Mucosa of stomach (tissue), 1 donor: ENCODE measurements at regions not wholly inside any gene's neighbourhood (a gene's known extent, or its start where the extent isn't known, plus 50 kb on each side); places are given as distances from the start of the nearest gene placed in this dataset.

Experiments
- H3K27me3 ChIP-seq: one replicate; pipeline ENCODE4 v1.7.0; 2013; ENCODE audit warnings: mild to moderate bottlenecking, low read length; ENCODE audit not compliant: control insufficient read depth, insufficient read depth
- H3K36me3 ChIP-seq: one replicate; pipeline ENCODE4 v1.7.0; 2013; ENCODE audit warnings: low read length; ENCODE audit not compliant: control insufficient read depth, insufficient read depth
- H3K4me1 ChIP-seq: one replicate; pipeline ENCODE4 v1.7.0; 2013; ENCODE audit warnings: mild to moderate bottlenecking, low read length; ENCODE audit not compliant: control insufficient read depth, insufficient read depth
- H3K4me3 ChIP-seq: one replicate; pipeline ENCODE4 v1.7.0; 2013; ENCODE audit warnings: low read length
- H3K9ac ChIP-seq: one replicate; pipeline ENCODE4 v1.7.0; 2013; ENCODE audit warnings: mild to moderate bottlenecking, low read length, moderate library complexity
- H3K9me3 ChIP-seq: one replicate; pipeline ENCODE4 v1.7.0; 2013; ENCODE audit warnings: mild to moderate bottlenecking, low read length, moderate library complexity; ENCODE audit not compliant: control insufficient read depth
- donor health status: Pancreatic carcinoma.

- Histone ChIP-seq H3K9me3 (no peaks in the 10 kb centered on the region), H3K27me3 (no peaks in the 10 kb centered on the region), H3K4me1 (no peaks in the 10 kb centered on the region)
Observed at GRCh38 chr1:199297174-199297573, 658.3 kb downstream of the PTPRC start.

GRCh38 chr1:199297887-199298286, 659.0 kb downstream of the PTPRC start:
- no peaks in the 10 kb centered on the region for H3K9me3 ChIP-seq

More at GRCh38 chr1:199297174-199297573, 658.3 kb downstream of the PTPRC start:
- H3K36me3 ChIP-seq: no peaks in the 10 kb centered on the region
- no peak overlapping the region for H3K9ac ChIP-seq
- no peak overlapping the region for H3K4me3 ChIP-seq

DNA sequence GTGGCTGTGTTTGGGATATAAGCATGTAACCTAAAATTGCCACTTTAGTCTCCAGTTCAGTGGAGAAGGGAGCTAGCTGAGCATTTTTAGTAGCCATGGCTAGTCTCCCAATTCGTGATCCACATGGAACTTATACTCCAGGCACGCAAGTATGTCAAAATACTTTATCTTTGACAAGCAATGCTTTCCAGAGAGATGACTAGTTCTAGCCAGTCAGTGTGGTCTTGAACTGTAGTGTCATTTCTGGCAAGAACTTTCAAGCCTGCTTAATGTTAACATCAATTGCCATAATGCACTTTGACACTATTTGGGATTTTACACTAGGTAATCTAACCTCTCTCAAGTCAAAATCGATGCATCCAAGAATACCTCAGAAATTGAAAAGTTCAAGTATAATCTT, 660.0 kb downstream of the PTPRC start:
- Histone ChIP-seq H3K4me3 (no peak overlapping the region), H3K36me3 (no peaks in the 10 kb centered on the region), H3K9ac (no peak overlapping the region), H3K27me3 (no peaks in the 10 kb centered on the region), H3K4me1 (no peaks in the 10 kb centered on the region), H3K9me3 (no peaks in the 10 kb centered on the region)

More at GRCh38 chr1:199297887-199298286, 659.0 kb downstream of the PTPRC start:
- Histone ChIP-seq H3K36me3 (no peaks in the 10 kb centered on the region), H3K4me1 (no peaks in the 10 kb centered on the region), H3K27me3 (no peaks in the 10 kb centered on the region), H3K4me3 (no peak overlapping the region), H3K9ac (no peak overlapping the region)

DNA sequence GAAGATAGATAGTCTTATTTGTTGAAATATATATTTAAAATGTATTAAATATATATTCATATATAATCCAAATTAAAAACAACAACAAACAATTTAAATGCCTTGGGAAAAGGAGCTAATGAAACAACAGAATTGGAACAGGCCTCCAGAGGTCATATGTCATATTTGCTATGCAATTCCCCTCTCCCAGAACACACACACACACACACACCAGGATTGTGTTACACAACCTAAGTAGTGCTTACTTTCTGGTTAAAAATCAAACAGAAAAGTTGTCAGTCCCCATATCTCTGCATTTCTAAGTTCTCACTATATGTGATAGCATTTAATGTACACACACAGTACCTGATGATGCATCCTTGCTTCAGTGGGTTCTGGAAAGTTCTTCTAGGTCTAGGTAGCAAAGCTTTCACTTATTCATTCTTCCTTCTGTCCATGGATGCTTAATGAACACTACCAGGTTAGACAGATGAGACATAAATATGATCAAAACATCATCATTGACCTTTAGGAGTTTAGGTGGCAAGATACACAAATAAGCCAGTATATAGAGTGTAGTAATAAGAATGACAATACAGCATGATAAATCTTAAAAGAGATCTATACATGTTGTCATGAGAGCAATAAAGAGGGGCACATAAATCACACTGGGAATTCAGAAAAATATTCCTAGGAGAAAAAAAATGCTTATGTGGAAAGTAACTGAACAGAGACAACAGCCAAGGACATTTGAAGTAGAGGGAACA, 662.8 kb downstream of the PTPRC start:
- no peaks in the 10 kb centered on the region for H3K9me3 ChIP-seq
- H3K9ac ChIP-seq: no peak overlapping the region
- H3K4me1 ChIP-seq: no peaks in the 10 kb centered on the region
- no peaks in the 10 kb centered on the region for H3K27me3 ChIP-seq
- no peak overlapping the region for H3K4me3 ChIP-seq
- no peaks in the 10 kb centered on the region for H3K36me3 ChIP-seq

GRCh38 chr1:199302554-199302953, 663.7 kb downstream of the PTPRC start:
- H3K4me1 ChIP-seq: no peaks in the 10 kb centered on the region
- no peak overlapping the region for H3K9ac ChIP-seq
- no peaks in the 10 kb centered on the region for H3K9me3 ChIP-seq
- no peak overlapping the region for H3K4me3 ChIP-seq
- H3K36me3 ChIP-seq: no peaks in the 10 kb centered on the region
- H3K27me3 ChIP-seq: no peaks in the 10 kb centered on the region

- Histone ChIP-seq H3K36me3 (no peaks in the 10 kb centered on the region), H3K4me3 (no peak overlapping the region), H3K9ac (no peak overlapping the region), H3K27me3 (no peaks in the 10 kb centered on the region), H3K9me3 (no peaks in the 10 kb centered on the region), H3K4me1 (no peaks in the 10 kb centered on the region)
Observed at GRCh38 chr1:199303035-199303434, 664.2 kb downstream of the PTPRC start.

- no peaks in the 10 kb centered on the region for H3K9me3 ChIP-seq
- no peaks in the 10 kb centered on the region for H3K27me3 ChIP-seq
- no peaks in the 10 kb centered on the region for H3K4me1 ChIP-seq
- no peak overlapping the region for H3K4me3 ChIP-seq
- H3K36me3 ChIP-seq: no peaks in the 10 kb centered on the region
- H3K9ac ChIP-seq: no peak overlapping the region
Observed at GRCh38 chr1:199305053-199305452, 666.2 kb downstream of the PTPRC start.

- Histone ChIP-seq H3K9me3 (no peaks in the 10 kb centered on the region), H3K4me3 (no peak overlapping the region), H3K9ac (no peak overlapping the region), H3K4me1 (no peaks in the 10 kb centered on the region), H3K27me3 (no peaks in the 10 kb centered on the region), H3K36me3 (no peaks in the 10 kb centered on the region)
Observed at GRCh38 chr1:199307496-199308264, 668.8 kb downstream of the PTPRC start.

- Histone ChIP-seq H3K27me3 (no peaks in the 10 kb centered on the region), H3K9me3 (no peaks in the 10 kb centered on the region), H3K4me1 (no peaks in the 10 kb centered on the region)
Observed at GRCh38 chr1:199308349-199308846, 669.6 kb downstream of the PTPRC start.

DNA sequence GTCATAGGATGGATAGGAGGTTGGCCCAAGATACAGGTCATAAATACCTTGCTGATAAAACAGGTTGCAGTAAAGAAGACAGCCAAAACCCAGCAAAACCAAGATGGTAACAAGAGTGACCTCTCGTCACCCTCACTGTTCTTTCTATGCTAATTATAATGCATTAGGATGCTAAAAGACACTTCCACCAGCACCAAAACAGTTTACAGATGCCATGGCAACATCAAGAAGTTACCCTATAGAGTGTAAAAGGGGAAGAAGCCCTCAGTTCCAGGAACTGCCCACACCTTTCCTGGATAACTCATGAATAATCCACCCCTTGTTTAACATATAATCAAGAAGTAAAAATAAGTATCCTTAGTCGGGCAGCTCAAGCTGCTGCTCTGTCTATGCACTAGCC, 671.9 kb downstream of the PTPRC start:
- no peaks in the 10 kb centered on the region for H3K36me3 ChIP-seq
- no peaks in the 10 kb centered on the region for H3K27me3 ChIP-seq
- H3K4me1 ChIP-seq: no peaks in the 10 kb centered on the region
- no peak overlapping the region for H3K4me3 ChIP-seq
- no peaks in the 10 kb centered on the region for H3K9me3 ChIP-seq
- H3K9ac ChIP-seq: no peak overlapping the region

More at GRCh38 chr1:199308349-199308846, 669.6 kb downstream of the PTPRC start:
- Histone ChIP-seq H3K36me3 (no peaks in the 10 kb centered on the region), H3K4me3 (no peak overlapping the region), H3K9ac (no peak overlapping the region)

DNA sequence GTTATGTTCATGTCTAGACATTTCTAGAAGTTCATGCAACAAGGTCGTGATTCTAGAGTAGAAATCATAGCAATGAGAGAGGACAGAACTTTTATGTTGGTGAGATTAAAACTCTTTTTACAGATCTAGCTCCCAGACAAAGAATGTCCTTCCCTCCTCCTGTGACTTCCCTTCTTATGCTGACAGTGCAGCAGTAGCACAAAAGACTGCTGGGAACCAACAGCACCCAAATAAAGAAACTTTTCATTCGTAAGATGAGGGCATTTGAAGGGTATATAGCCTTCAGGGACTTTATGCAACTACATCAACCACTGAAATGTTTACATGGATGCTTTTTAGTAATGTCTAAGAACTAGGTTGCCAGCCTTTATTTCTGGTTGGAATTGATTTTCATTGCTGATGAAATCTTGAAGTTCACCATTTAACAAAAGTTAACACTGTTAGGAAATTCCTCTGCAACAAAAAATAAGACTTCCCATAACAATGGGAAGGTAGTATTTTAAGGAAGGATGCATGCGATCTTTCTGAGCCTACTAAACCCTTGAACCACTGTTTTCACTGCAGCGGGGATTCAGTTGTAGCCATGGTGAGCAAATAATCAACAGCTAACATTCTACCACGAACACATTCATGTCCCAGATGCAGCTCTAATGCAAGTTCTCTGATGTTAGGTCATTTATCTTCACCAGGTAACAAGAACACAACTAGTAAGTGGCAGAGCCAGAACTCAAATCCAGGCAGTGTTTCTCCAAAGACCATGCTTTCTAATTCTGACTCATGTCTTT, 672.8 kb downstream of the PTPRC start:
- Histone ChIP-seq H3K9me3 (no peaks in the 10 kb centered on the region), H3K4me1 (no peaks in the 10 kb centered on the region)

GRCh38 chr1:199312626-199313025, 673.8 kb downstream of the PTPRC start:
- H3K36me3 ChIP-seq: no peaks in the 10 kb centered on the region
- H3K9me3 ChIP-seq: no peaks in the 10 kb centered on the region
- H3K9ac ChIP-seq: no peak overlapping the region
- H3K4me1 ChIP-seq: no peaks in the 10 kb centered on the region
- H3K4me3 ChIP-seq: no peak overlapping the region
- H3K27me3 ChIP-seq: no peaks in the 10 kb centered on the region

More for the DNA sequence above, 672.8 kb downstream of the PTPRC start:
- H3K27me3 ChIP-seq: no peaks in the 10 kb centered on the region
- H3K4me3 ChIP-seq: no peak overlapping the region
- no peaks in the 10 kb centered on the region for H3K36me3 ChIP-seq
- no peak overlapping the region for H3K9ac ChIP-seq
